GM13977 (cell line): ENCODE measurements at regions not wholly inside any gene's neighbourhood (a gene's known extent, or its start where the extent isn't known, plus 50 kb on each side); places are given as distances from the start of the nearest gene placed in this dataset.

Source experiments
- DNase-seq: peaks from one replicate; pipeline ENCODE4 v3.0.0; 2012; ENCODE audit warnings: low spot score
- in situ Hi-C: fragments of 300-500 bp; cut with MboI; formaldehyde crosslinking; loops from one replicate; pipeline ENCODE4 v1.12.0; 2022; ENCODE audit warnings: low sequenced_read_pairs, low pct_unique_long_range_greater_than_20kb, mixed read lengths, inconsistent platforms; ENCODE audit not compliant: unreplicated experiment
- TF ChIP-seq, protein P1 (sequence below): IDR thresholded peaks from 2 replicates; pipeline ENCODE4 v1.5.1; 2012; ENCODE audit warnings: mild to moderate bottlenecking, control low read depth; ENCODE audit not compliant: insufficient read depth; ENCODE audit errors: extremely low read depth, missing control alignments

DNA sequence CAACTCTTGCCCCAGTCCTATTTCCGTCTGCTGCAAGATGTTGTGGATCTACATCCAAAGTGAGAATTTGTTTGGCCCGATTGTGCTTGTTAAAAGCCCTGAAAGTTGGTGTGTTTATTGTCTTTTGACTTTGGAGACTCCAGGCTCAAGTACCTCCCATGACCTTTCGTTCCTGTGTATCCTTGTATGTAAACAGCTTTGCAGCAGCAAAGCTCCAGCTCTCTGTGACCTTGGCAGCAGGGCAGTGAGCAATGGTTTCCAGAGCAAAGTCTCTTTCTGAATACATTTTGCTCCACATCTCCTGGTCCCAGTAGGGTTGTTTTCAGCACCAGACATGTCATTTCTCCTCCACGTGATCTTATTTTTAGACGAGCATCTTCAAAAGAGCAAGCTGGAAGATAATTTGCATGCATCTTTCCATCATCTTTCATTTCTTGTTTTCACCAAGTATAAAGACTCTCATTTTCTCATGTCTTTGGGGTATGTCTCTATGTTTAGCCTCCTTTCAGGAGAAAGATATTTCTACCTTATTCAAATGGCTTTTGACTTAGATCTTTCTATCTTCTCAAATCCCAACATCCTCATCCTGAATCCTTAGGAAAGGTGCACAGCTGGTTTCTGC lies 68.1 kb upstream of the ERCC6L2 start:
- DNase-seq, result no peak
- TF ChIP-seq, protein P1, sequence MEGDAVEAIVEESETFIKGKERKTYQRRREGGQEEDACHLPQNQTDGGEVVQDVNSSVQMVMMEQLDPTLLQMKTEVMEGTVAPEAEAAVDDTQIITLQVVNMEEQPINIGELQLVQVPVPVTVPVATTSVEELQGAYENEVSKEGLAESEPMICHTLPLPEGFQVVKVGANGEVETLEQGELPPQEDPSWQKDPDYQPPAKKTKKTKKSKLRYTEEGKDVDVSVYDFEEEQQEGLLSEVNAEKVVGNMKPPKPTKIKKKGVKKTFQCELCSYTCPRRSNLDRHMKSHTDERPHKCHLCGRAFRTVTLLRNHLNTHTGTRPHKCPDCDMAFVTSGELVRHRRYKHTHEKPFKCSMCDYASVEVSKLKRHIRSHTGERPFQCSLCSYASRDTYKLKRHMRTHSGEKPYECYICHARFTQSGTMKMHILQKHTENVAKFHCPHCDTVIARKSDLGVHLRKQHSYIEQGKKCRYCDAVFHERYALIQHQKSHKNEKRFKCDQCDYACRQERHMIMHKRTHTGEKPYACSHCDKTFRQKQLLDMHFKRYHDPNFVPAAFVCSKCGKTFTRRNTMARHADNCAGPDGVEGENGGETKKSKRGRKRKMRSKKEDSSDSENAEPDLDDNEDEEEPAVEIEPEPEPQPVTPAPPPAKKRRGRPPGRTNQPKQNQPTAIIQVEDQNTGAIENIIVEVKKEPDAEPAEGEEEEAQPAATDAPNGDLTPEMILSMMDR, result no peak

DNA sequence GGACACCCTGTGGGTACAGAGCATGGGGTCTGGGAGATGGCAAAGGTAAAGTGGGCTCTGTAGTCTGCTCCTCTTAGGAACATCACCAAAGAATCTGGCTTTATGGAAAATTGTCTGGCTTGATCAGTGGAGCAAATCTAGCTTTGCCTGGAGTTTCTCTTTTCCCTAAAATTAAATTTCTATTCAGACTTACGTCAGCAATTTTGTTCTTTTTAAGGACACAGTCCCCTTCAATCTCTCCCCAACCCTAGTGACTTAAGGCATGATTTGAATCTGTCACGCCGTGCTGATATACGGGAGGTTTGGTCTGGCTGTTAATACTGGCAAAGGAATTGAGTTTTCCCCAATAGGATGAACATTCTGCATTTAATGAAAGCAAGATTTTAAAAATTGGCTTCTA lies 72.3 kb upstream of the ERCC6L2 start:
- no peak for DNase-seq
- in situ Hi-C loops, result no loop called here
- TF ChIP-seq, protein P1, result no peak

More for the DNA sequence above, 68.1 kb upstream of the ERCC6L2 start:
- in situ Hi-C loops, result no loop called here

DNA sequence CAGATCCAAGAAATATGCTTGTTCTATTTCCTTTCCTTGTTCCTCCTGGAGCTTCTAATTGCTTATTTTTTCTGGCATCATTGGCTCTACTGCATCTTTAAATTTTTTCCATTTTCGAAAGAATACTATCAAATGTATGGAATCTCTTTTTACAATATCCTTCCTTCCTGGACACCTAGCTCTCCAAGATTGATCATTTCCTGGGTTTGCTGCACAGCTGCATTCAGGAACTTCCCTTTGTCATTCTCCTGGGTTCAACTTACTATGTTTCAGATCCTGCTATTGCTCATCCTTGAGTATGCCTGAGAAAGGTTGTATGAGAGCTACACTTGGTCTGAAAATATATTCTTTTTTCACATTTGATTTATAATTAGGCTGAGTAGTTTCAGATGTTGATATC lies 73.7 kb upstream of the ERCC6L2 start:
- DNase-seq, result no peak
- in situ Hi-C loops, result no loop called here
- TF ChIP-seq, protein P1, result no peak

DNA sequence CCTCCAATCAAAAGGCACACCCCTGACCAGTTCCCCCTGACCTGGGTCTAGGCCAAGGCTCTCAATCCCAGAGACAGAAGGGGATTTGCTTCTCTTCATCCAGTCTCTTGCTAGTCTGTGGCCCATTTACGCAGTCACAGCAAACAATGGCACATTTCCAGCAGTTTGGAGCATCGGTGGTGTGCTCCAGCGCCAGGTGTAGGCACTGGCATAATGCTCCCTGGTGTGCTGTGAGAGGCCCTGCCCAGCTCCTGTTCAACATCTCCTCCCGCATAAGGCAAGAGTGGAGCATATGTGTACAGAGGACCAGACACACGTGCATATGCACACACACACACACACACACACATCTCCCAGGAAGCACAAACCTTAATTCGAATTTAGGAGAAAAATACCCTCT lies 79.5 kb upstream of the ERCC6L2 start:
- TF ChIP-seq, protein P1, result no peak
- in situ Hi-C loops, result no loop called here
- no peak for DNase-seq

DNA sequence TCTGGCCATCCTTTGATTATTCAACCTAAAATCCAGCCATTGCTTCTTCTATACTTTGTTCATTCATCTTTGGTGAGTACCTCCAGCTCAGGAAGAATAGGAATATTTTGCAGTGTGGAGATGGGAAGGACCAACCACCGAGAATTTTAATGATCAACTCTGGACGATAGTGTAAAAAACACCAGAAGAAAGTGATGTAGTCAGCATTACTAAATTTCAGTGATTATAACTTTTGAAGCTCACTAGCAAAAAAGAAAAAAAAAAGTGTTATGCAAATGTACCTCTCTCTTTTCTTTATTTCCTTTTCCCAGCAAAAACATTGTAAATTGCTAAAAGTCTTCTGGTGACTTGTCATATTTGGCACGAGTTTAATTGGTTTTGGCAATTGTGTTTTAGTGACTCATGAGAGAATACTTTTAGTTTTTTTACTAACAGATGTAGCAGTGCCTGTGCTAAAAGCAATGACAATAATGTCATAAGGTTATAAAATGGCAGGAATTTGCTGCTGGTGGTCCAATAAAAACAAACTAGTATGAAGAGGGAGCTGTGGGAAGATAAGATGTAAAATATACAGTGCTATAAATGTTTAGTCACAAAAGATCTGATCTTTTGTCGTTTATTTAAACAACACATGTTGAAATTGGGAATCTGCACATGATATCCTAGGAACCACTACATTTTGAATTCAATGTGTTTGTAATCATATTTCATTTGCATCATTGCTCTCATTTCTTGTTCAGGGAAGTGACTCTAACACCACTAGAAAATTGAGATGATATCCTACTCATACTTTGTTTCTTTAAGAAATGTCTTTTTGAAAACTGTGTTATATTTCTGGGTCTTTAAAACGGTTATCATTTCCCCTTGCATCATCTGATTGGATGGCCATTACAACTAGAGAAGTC lies 81.3 kb upstream of the ERCC6L2 start:
- in situ Hi-C loops, result no loop called here
- DNase-seq, result no peak
- TF ChIP-seq, protein P1, result no peak

DNA sequence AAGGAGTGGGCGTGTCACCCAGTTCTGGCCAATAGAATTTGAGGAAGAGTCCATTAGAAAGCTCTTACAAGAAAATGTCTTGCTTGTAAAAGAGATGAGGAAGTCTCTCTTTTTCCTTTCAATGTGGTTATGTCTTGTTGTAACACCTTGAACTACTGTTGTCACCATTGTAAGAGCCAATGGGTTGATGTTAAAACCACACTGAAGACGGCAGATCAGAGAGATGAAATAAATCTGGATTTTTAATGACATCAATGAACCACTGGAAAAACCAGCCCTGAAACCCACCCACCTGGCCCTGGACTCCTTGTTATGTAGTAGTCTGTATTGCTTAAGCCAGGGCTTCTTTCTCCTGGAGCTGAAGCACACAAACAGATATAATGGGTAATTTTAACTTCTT lies 83.8 kb upstream of the ERCC6L2 start:
- TF ChIP-seq, protein P1, result no peak
- in situ Hi-C loops, result no loop called here
- no peak for DNase-seq
